H1 (cell line): ENCODE measurements at regions not wholly inside any gene's neighbourhood (a gene's known extent, or its start where the extent isn't known, plus 50 kb on each side); places are given as distances from the start of the nearest gene placed in this dataset.

Experiments used
- CTCF ChIA-PET: fragments of 300-600 bp; sonication (Branson Sonifier 250); formaldehyde crosslinking; loops from one replicate; lab custom pipeline; 2021; ENCODE audit not compliant: partially characterized antibody; lab: Charles Lee
- POLR2A ChIA-PET: fragments of 300-600 bp; sonication (Branson Sonifier 250); formaldehyde crosslinking; loops from one replicate; lab custom pipeline; 2021; ENCODE audit warnings: inconsistent platforms; ENCODE audit not compliant: partially characterized antibody; lab: Charles Lee
- DNase-seq, 2 experiments: peaks; one replicate each; pipeline versions ENCODE4 v3.0.0 to v3.0.0-alpha.2; 2010 to 2022; ENCODE audit warnings: low spot score in 2 of 2, low read depth in 1 of 2, mixed read lengths in 1 of 2
- FAIRE-seq: peaks from 2 replicates; lab custom pipeline; 2011; peaks lifted over from hg19 to GRCh38; lab: Jason Lieb, UNC
- H2AFZ ChIP-seq: 2 replicates; pipeline ENCODE4 v1.8.1; 2012; ENCODE audit warnings: low read length, inconsistent platforms
- H2AK5ac ChIP-seq: 2 replicates; pipeline ENCODE4 v1.6.1; 2013; ENCODE audit warnings: low read depth, low read length
- H2BK120ac ChIP-seq: replicated peaks from 2 replicates; pipeline ENCODE3; 2013; ENCODE audit warnings: low read depth, low read length, inconsistent platforms
- H2BK12ac ChIP-seq: 2 replicates; pipeline ENCODE4 v1.6.1; 2013; ENCODE audit warnings: low read depth, low read length
- H2BK15ac ChIP-seq: 2 replicates; pipeline ENCODE4 v1.6.1; 2013; ENCODE audit warnings: low read length
- H2BK20ac ChIP-seq: 2 replicates; pipeline ENCODE4 v1.6.1; 2013; ENCODE audit warnings: low read length
- H2BK5ac ChIP-seq: 2 replicates; pipeline ENCODE4 v1.6.1; 2013; ENCODE audit warnings: low read depth, low read length
- H3K14ac ChIP-seq: 2 replicates; pipeline ENCODE4 v1.6.1; 2013; ENCODE audit warnings: inconsistent platforms; ENCODE audit not compliant: insufficient read length
- H3K18ac ChIP-seq: 2 replicates; pipeline ENCODE4 v1.6.1; 2013; ENCODE audit warnings: low read length; ENCODE audit errors: extremely low read depth
- H3K23ac ChIP-seq: 2 replicates; pipeline ENCODE4 v1.6.1; 2013; ENCODE audit warnings: inconsistent platforms; ENCODE audit not compliant: insufficient read length
- H3K23me2 ChIP-seq: 2 replicates; pipeline ENCODE4 v1.6.1; 2013; ENCODE audit warnings: low read depth, low read length
- H3K27ac ChIP-seq: 2 replicates; pipeline ENCODE4 v1.6.1; 2011; ENCODE audit warnings: low read depth, low read length, inconsistent platforms
- H3K27me3 ChIP-seq, 4 experiments: replicated peaks in 1 of 4; 1 replicate in 1 of 4; 2 replicates in 3 of 4; pipeline versions ENCODE4 v1.6.1 to v1.8.1; 2011 to 2013; ENCODE audit warnings: low read length in 3 of 4, mild to moderate bottlenecking in 3 of 4, inconsistent platforms in 2 of 4, mixed read lengths in 2 of 4, moderate library complexity in 1 of 4; ENCODE audit not compliant: control insufficient read depth in 3 of 4, insufficient read depth in 3 of 4; ENCODE audit errors: extremely low read depth in 1 of 4
- H3K36me3 ChIP-seq, 4 experiments: 2 replicates each; pipeline versions ENCODE4 v1.6.1 to v1.8.1; 2011 to 2013; ENCODE audit warnings: mild to moderate bottlenecking in 4 of 4, low read length in 3 of 4, moderate library complexity in 2 of 4, control low read depth in 1 of 4, inconsistent platforms in 1 of 4; ENCODE audit not compliant: insufficient read depth in 4 of 4, control insufficient read depth in 2 of 4
- H3K4ac ChIP-seq: replicated peaks from 2 replicates; pipeline ENCODE3; 2013; ENCODE audit warnings: low read length, low read depth, mixed read lengths, inconsistent platforms; ENCODE audit not compliant: insufficient read length
- H3K4me1 ChIP-seq, 4 experiments: replicated peaks in 1 of 4; 1 replicate in 1 of 4; 2 replicates in 3 of 4; pipeline versions ENCODE4 v1.6.1 to v1.8.1; 2011 to 2013; ENCODE audit warnings: low read length in 3 of 4, inconsistent platforms in 2 of 4, mixed read lengths in 1 of 4; ENCODE audit not compliant: insufficient read depth in 4 of 4, control insufficient read depth in 3 of 4
- H3K4me2 ChIP-seq, 2 experiments: 2 replicates each; pipeline versions ENCODE4 v1.6.1 to v1.8.1; 2011 to 2013; ENCODE audit warnings: low read depth in 2 of 2, low read length in 2 of 2, control low read depth in 1 of 2, inconsistent platforms in 1 of 2, mild to moderate bottlenecking in 1 of 2; ENCODE audit not compliant: insufficient read depth in 1 of 2
- H3K4me3 ChIP-seq, 4 experiments: fragments of 200-600, 300-600 bp in 1 of 4; sonication (generic), shearing (Covaris generic), sonication (Bioruptor Twin) in 1 of 4; 2 replicates each; pipeline versions ENCODE4 v1.5.1 to v1.8.1; 2011 to 2016; ENCODE audit warnings: low read length in 4 of 4, low read depth in 3 of 4, control low read depth in 2 of 4, inconsistent platforms in 2 of 4, mild to moderate bottlenecking in 2 of 4, mixed read lengths in 1 of 4, moderate library complexity in 1 of 4; ENCODE audit not compliant: insufficient read depth in 2 of 4; ENCODE audit errors: extremely low read depth in 1 of 4
- H3K56ac ChIP-seq: replicated peaks from 2 replicates; pipeline ENCODE3; 2013; ENCODE audit warnings: low read depth, mild to moderate bottlenecking, mixed read lengths, low read length, inconsistent platforms; ENCODE audit not compliant: insufficient read length
- H3K79me1 ChIP-seq: 2 replicates; pipeline ENCODE4 v1.6.1; 2013; ENCODE audit warnings: low read depth, low read length, control low read depth
- H3K79me2 ChIP-seq, 2 experiments: 2 replicates each; pipeline versions ENCODE4 v1.6.1 to v1.8.1; 2012 to 2013; ENCODE audit warnings: low read length in 2 of 2, mild to moderate bottlenecking in 2 of 2, inconsistent platforms in 1 of 2; ENCODE audit not compliant: insufficient read depth in 2 of 2, control insufficient read depth in 1 of 2
- H3K9ac ChIP-seq, 4 experiments: replicated peaks in 1 of 4; 1 replicate in 1 of 4; 2 replicates in 3 of 4; pipeline versions ENCODE4 v1.6.1 to v1.8.1; 2011 to 2013; ENCODE audit warnings: low read depth in 3 of 4, low read length in 3 of 4, control low read depth in 2 of 4, mild to moderate bottlenecking in 2 of 4, moderate library complexity in 2 of 4, inconsistent platforms in 1 of 4; ENCODE audit errors: extremely low read depth in 1 of 4
- H3K9me3 ChIP-seq, 2 experiments: 2 replicates each; pipeline versions ENCODE4 v1.6.1 to v1.8.1; 2012 to 2013; ENCODE audit warnings: mild to moderate bottlenecking in 2 of 2, moderate library complexity in 2 of 2, control low read depth in 1 of 2, inconsistent platforms in 1 of 2, low read depth in 1 of 2, low read length in 1 of 2, mixed read lengths in 1 of 2; ENCODE audit not compliant: insufficient read depth in 2 of 2
- H4K20me1 ChIP-seq, 2 experiments: replicated peaks in 1 of 2; 2 replicates each; pipeline versions ENCODE3 to v1.8.1; 2011 to 2013; ENCODE audit warnings: inconsistent platforms in 2 of 2, low read length in 2 of 2, mild to moderate bottlenecking in 1 of 2; ENCODE audit not compliant: insufficient read depth in 2 of 2, control insufficient read depth in 1 of 2
- H4K5ac ChIP-seq: 2 replicates; pipeline ENCODE4 v1.6.1; 2013; ENCODE audit warnings: low read length, low read depth, mixed read lengths, inconsistent platforms; ENCODE audit not compliant: insufficient read length
- H4K8ac ChIP-seq: 2 replicates; pipeline ENCODE4 v1.8.0; 2013; ENCODE audit warnings: mild to moderate bottlenecking, moderate library complexity, low read length, inconsistent platforms; ENCODE audit not compliant: insufficient read depth; ENCODE audit errors: extremely low read depth
- H4K91ac ChIP-seq: replicated peaks from 2 replicates; pipeline ENCODE3; 2013; ENCODE audit warnings: low read length, mixed read lengths, inconsistent platforms; ENCODE audit not compliant: insufficient read length
- BACH1 ChIP-seq: IDR thresholded peaks from 2 replicates; pipeline ENCODE4 v1.6.1; 2012; ENCODE audit warnings: low read length, improper control_type of control experiment
- SP2 ChIP-seq: IDR thresholded peaks from 2 replicates; pipeline ENCODE4 v1.6.1; 2012; ENCODE audit warnings: mild to moderate bottlenecking, low read length, inconsistent platforms
- SRF ChIP-seq: IDR thresholded peaks from 2 replicates; pipeline ENCODE4 v1.6.1; 2011; ENCODE audit warnings: mild to moderate bottlenecking, low read depth, low read length, moderate library complexity
- WGBS, 2 experiments: shearing (Covaris generic) in 1 of 2; methylation state at CpG; one replicate each; pipeline versions ENCODE4 v1.1.6 to v1.1.7; 2013 to 2015; ENCODE audit warnings: low lambda C conversion rate in 2 of 2, mixed read lengths in 2 of 2, inconsistent platforms in 1 of 2, low coverage in 1 of 2, missing lambda C conversion rate in 1 of 2; ENCODE audit not compliant: insufficient replicate concordance in 2 of 2, insufficient coverage in 1 of 2, insufficient read length in 1 of 2; ENCODE audit errors: extremely low coverage in 1 of 2, missing lambda C conversion rate in 1 of 2; 5-methylcytosine and 5-hydroxymethylcytosine counted together

DNA sequence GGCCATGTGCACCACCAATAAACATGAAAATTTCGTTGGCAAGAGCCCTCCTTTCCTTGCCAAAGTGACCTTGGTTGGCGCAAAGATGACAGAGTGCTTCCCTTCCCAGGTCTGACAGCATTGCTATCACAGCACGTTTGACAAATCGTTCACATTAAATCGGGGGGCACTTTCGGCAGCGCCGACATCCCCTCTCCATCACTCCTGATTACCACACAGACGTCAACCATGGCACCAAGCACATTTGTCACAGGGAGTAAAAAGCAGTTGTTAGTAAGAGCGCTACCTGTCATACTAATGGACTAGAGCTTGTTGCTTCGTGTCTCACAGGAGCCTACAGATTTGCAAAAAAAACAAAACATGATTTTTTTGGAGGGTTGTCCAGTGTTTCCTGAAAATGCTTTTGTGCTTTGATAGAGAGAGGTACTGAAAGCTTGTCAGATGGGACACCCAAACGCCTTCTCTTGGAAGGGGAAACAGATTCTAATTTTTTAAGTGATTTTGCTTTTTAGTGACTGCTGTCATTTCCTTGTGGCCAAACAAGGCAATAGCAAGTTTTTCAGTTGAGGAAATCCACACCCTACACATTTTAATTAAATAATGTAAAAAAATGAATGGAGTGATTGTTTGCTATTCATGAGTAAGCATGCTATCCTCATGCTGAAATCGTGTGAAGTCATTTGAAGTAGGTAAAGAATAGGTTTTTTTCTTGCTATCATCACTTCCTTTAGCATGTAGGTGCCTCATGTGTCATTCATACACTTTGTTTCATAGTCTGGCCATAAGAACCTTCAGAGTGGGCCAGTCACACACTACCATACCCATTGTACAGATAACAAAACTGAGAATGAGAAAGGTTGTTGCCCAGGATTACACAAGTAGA, 682.8 kb upstream of the WWC1 start:
- Histone ChIP-seq H3K9me3 (no peaks in the 10 kb centered on the region), H4K8ac (no peak overlapping the region), H4K5ac (no peak overlapping the region), H3K4ac (no peak overlapping the region), H3K36me3 (no peaks in the 10 kb centered on the region), H3K23ac (no peak overlapping the region), H3K4me3 (no peak overlapping the region), H2AK5ac (no peak overlapping the region), H3K27ac (no peak overlapping the region), H2BK15ac (no peak overlapping the region), H3K23me2 (no peaks in the 10 kb centered on the region), H3K56ac (no peak overlapping the region), H4K20me1 (no peaks in the 10 kb centered on the region), H2BK120ac (no peak overlapping the region), H3K14ac (no peak overlapping the region), H2BK20ac (no peak overlapping the region), H3K18ac (no peak overlapping the region), H3K9ac (no peak overlapping the region), H2BK5ac (no peak overlapping the region), H3K4me1 (no peaks in the 10 kb centered on the region), H3K79me1 (no peaks in the 10 kb centered on the region), H3K79me2 (no peaks in the 10 kb centered on the region), H2BK12ac (no peak overlapping the region), H3K4me2 (no peak overlapping the region), H4K91ac (no peak overlapping the region), H2AFZ (no peak overlapping the region), H3K27me3 (no peaks in the 10 kb centered on the region)
- DNase-seq (no peak), FAIRE-seq (no peak)
- POLR2A ChIA-PET = no interaction called here
- WGBS, 2 experiments = 92% methylated on average over 13 of the region's 13 CpGs; no CpG with 5 or more reads in 1 of the 2 experiments
- CTCF ChIA-PET = interaction anchor here (0.8 to 1.9 kb wide), 5 partner anchors 9 to 86 kb away, joined by 3 to 6 read pairs (median 5); no protein-coding TSS in a partner anchor
- no peak for TF ChIP-seq SP2
- no peak for TF ChIP-seq BACH1
- TF ChIP-seq SRF = no peak
